HUES64 (cell line): ENCODE measurements at regions not wholly inside any gene's neighbourhood (a gene's known extent, or its start where the extent isn't known, plus 50 kb on each side); places are given as distances from the start of the nearest gene placed in this dataset.
"Not testable (repeated sequence)": the region's sequence is repeated elsewhere in the genome, so short reads cannot be mapped to it uniquely, and the experiment has no call there.

Experiments used
- H3K27ac ChIP-seq: 2 replicates; pipeline ENCODE4 v1.7.0; 2013; ENCODE audit warnings: low read depth, low read length, inconsistent platforms
- H3K27me3 ChIP-seq: 2 replicates; pipeline ENCODE4 v1.6.1; 2013; ENCODE audit warnings: mild to moderate bottlenecking, low read length; ENCODE audit not compliant: insufficient read depth
- H3K36me3 ChIP-seq: 2 replicates; pipeline ENCODE4 v1.6.1; 2013; ENCODE audit warnings: mild to moderate bottlenecking, low read length; ENCODE audit not compliant: insufficient read depth
- H3K4me1 ChIP-seq: 2 replicates; pipeline ENCODE4 v1.6.1; 2013; ENCODE audit warnings: mild to moderate bottlenecking, low read length, moderate library complexity; ENCODE audit not compliant: insufficient read depth
- H3K4me3 ChIP-seq: 2 replicates; pipeline ENCODE4 v1.5.1; 2013; ENCODE audit warnings: mild to moderate bottlenecking, low read length, moderate library complexity
- H3K9ac ChIP-seq: 2 replicates; pipeline ENCODE4 v1.6.1; 2013; ENCODE audit warnings: mild to moderate bottlenecking, low read depth, low read length
- H3K9me3 ChIP-seq: 2 replicates; pipeline ENCODE4 v1.6.1; 2013; ENCODE audit warnings: low read depth, low read length; ENCODE audit not compliant: insufficient read depth
- WGBS: fragments of 150-250, 120-280 bp; methylation state at CpG from one replicate; pipeline ENCODE4 v1.1.7; 2013; ENCODE audit warnings: missing lambda C conversion rate; 5-methylcytosine and 5-hydroxymethylcytosine counted together

DNA sequence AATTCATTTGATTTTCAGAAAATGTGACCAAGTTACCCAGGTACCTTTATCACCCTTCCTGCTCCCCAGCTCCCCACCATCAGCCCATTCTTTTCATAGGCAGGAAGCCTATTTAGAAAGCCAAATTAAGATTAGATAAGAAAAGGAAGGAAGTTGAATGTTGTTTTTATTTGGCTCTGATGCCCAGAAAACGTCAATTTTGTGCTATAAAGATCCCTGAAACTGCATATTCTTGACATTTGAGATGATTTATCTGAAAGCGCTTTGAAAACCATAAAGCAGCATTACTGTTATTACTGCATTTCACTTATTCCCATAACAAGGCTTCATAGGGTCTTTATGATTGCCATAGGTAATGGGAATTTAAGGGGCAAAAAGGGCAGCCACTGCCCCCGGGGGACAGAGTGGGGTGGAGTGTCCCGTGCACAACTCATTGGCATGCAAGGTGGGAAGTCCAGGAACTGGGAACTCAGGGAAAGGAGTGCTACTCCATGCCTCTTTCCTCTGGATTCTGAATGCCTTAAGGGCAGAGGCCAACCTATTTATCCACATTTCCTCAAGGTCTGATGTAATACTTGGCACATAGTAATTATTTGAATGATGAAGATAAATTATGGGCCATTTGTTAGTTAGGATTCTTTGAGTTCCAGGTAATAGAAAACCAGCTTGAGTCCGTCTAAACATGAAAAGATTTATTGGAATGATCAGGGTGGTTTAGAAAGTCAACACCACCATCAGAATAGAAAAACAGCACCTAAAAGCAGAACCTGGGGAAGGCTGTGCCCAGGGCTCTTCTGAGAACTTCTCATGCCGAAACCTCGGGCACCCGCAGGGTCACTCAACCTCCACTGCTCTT is 100.6 kb upstream of the ELMO1 start:
- Histone ChIP-seq H3K4me1 (0 out of 2 replicates have a peak, but pooled peaks cover 7% of the 10 kb centered on the region), H3K9me3 (no peaks in the 10 kb centered on the region), H3K4me3 (no peak overlapping the region), H3K27me3 (no peaks in the 10 kb centered on the region), H3K27ac (no peak overlapping the region), H3K9ac (no peak overlapping the region), H3K36me3 (no peaks in the 10 kb centered on the region)
- 93% methylated on average over 8 of the region's 8 CpGs for WGBS

DNA sequence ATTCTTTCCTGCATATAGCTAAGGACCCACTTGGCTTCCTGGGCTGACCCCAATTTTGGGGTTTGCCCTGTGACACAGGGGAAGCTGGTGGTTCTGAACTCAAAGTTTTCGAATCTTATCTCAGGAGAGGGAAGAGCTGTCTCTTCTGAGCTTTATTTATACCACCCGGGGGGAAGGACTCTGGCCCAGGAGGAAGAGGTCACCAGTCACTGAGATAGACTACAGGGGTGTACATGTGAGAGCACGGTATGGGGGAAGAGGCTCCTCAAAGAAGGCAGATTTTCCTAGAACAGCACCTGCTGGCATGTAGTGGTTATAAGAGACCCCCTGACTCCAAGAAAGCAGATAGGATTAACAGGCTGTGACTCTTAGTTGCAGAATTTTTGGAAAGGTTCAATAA is 101.8 kb upstream of the ELMO1 start:
- Histone ChIP-seq H3K36me3 (no peaks in the 10 kb centered on the region), H3K9ac (no peak overlapping the region), H3K27me3 (no peaks in the 10 kb centered on the region), H3K9me3 (no peaks in the 10 kb centered on the region), H3K4me3 (no peak overlapping the region), H3K27ac (no peak overlapping the region), H3K4me1 (0 out of 2 replicates have a peak, but pooled peaks cover 7% of the 10 kb centered on the region)
- WGBS: 93% methylated on average over 3 of the region's 3 CpGs

GRCh38 chr7:37550872-37551271 is 102.2 kb upstream of the ELMO1 start:
- Histone ChIP-seq H3K4me1 (0 out of 2 replicates have a peak, but pooled peaks cover 7% of the 10 kb centered on the region), H3K4me3 (no peak overlapping the region), H3K27me3 (no peaks in the 10 kb centered on the region), H3K36me3 (no peaks in the 10 kb centered on the region), H3K27ac (no peak overlapping the region), H3K9me3 (no peaks in the 10 kb centered on the region), H3K9ac (no peak overlapping the region)
- 89% methylated on average over 2 of the region's 2 CpGs for WGBS

- Histone ChIP-seq H3K4me1 (0 out of 2 replicates have a peak, but pooled peaks cover 7% of the 10 kb centered on the region), H3K27ac (no peak overlapping the region), H3K4me3 (no peak overlapping the region), H3K9me3 (no peaks in the 10 kb centered on the region), H3K36me3 (no peaks in the 10 kb centered on the region), H3K9ac (no peak overlapping the region), H3K27me3 (no peaks in the 10 kb centered on the region)
- 71% methylated on average over 4 of the region's 4 CpGs for WGBS
Measured at GRCh38 chr7:37552030-37552429, 103.4 kb upstream of the ELMO1 start.

DNA sequence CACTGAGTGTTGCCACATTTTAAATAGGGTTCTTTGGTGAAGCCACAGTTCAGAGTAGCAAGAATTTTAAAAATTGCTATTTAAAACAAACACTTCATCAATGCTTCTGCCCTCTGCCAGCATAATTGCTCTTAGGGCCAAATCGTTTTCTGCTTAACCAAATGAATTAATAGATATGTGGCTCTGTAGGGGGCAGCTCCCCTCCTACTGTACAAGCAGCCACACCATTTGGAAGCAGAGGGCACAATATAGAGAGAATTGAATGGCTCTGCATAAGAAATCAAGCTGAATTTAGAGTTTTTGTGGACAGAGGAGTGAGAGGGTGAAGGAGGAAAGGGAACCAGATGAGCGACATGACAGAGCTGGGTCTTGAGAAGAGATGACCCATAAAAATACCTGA is 103.8 kb upstream of the ELMO1 start:
- H3K27ac ChIP-seq, H3K27me3 ChIP-seq, H3K9me3 ChIP-seq, H3K4me3 ChIP-seq, H3K9ac ChIP-seq, H3K4me1 ChIP-seq, H3K36me3 ChIP-seq: not testable (repeated sequence)
- 43% methylated on average over 2 of the region's 2 CpGs for WGBS

- Histone ChIP-seq H3K27me3 (no peaks in the 10 kb centered on the region), H3K9ac (no peak overlapping the region), H3K27ac (no peak overlapping the region), H3K4me1 (0 out of 2 replicates have a peak, but pooled peaks cover 7% of the 10 kb centered on the region), H3K36me3 (no peaks in the 10 kb centered on the region), H3K9me3 (no peaks in the 10 kb centered on the region), H3K4me3 (no peak overlapping the region)
Measured at GRCh38 chr7:37555528-37555927, 106.9 kb upstream of the ELMO1 start.

DNA sequence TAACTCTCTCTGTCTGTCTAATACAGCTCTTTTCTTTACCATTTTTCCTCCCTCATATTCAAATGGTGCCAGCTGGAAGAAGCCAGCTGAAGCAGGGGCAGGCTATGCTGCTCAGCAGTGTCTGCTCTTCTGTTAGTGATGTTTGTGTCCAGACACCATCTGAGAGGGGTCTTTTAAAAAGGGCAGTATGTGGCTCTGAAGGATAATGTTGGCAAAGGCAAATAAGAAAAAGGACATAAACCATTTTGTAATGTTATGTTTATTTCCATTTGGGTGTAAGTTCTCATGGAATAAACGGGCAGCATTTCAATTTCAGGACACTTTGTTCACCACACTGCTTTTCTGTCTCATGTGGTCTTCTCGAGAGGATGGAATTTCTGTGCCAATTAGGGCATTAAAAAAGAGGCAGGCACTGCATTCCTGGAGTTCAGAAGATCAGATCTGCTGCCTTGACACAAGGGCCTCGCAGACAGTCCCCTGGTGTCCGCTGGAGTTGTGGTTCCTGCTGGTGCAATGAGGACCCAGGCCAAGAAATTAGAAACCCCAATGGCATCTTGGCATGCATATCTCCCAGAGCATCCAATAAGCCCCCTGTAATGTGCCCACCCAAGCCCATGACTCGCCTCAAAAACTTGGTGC is 109.0 kb upstream of the ELMO1 start:
- Histone ChIP-seq H3K4me1 (no peaks in the 10 kb centered on the region), H3K27me3 (no peaks in the 10 kb centered on the region), H3K4me3 (no peak overlapping the region), H3K9me3 (no peaks in the 10 kb centered on the region), H3K9ac (no peak overlapping the region), H3K27ac (no peak overlapping the region), H3K36me3 (no peaks in the 10 kb centered on the region)
- WGBS: 91% methylated on average over 5 of the region's 5 CpGs

DNA sequence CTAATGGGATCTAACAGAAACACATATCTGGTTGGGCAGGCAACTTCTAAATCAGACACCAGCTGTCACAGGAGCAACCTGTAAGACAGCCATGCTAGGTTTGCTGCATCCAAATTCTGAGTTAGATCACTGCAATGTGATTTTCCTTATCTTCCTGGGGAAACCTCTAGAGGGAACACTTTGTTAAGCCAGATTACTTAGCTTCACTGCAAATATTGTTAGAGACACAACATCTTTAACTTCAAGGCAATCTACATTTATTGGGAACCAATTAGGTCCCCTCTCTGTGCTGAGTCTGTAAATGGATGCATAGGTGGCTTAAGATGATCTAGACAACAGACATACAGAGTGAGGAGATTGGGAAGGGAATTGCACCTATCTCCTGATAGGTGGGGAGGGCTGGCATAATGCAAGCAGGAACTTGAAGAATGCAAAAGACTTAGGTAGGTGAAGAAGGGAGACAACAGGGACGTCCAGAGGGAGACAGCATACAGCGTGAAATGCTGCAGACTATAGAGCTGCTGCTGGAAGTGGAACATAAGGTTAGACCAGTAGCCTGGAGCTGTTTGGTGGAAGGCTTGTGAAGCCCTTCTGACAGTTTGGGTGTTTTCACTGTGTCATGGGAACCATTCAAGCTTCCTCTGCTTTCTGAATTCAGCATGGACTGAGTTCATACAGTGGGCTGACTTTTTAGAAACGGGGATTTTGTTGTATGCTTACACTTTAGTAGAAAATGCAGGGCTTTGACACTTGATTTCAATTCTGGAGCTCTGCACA is 109.8 kb upstream of the ELMO1 start:
- Histone ChIP-seq H3K9ac (no peak overlapping the region), H3K4me1 (no peaks in the 10 kb centered on the region), H3K27ac (no peak overlapping the region), H3K4me3 (no peak overlapping the region), H3K9me3 (no peaks in the 10 kb centered on the region), H3K27me3 (no peaks in the 10 kb centered on the region), H3K36me3 (no peaks in the 10 kb centered on the region)
- 74% methylated on average over 3 of the region's 3 CpGs for WGBS

GRCh38 chr7:37570145-37570544 is 113.4 kb upstream of the GPR141 start:
- H3K4me1 ChIP-seq: no peaks in the 10 kb centered on the region
- H3K9ac ChIP-seq: no peak overlapping the region
- 96% methylated on average over 6 of the region's 6 CpGs for WGBS
- H3K27ac ChIP-seq: no peak overlapping the region
- no peak overlapping the region for H3K4me3 ChIP-seq
- H3K27me3 ChIP-seq: no peaks in the 10 kb centered on the region
- H3K36me3 ChIP-seq: no peaks in the 10 kb centered on the region
- H3K9me3 ChIP-seq: no peaks in the 10 kb centered on the region

- Histone ChIP-seq H3K4me3 (no peak overlapping the region), H3K27ac (no peak overlapping the region), H3K4me1 (no peaks in the 10 kb centered on the region), H3K27me3 (no peaks in the 10 kb centered on the region), H3K9me3 (no peaks in the 10 kb centered on the region), H3K36me3 (no peaks in the 10 kb centered on the region), H3K9ac (no peak overlapping the region)
- WGBS: 86% methylated on average over 3 of the region's 3 CpGs
Measured at GRCh38 chr7:37571806-37572205, 111.8 kb upstream of the GPR141 start.

DNA sequence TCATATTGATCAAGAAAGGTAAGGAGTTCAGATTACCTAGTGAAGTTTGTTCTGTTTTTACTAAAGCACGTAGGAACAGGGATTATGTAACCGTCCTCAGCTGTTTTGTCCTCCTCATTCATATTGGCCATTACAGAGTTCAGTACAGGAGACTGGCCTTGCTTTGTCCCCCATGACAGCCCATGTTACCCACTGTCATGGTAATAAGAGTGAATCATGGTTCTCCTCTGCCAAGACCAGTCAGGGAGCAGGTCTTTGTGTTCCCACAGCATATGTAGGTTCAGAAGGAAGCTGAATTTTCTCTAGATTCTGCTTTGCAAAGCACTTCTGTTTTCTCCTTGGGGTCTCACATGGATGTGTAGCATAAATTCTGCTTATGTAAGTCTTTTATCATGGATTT is 106.2 kb upstream of the GPR141 start:
- no peaks in the 10 kb centered on the region for H3K9me3 ChIP-seq
- no peaks in the 10 kb centered on the region for H3K27me3 ChIP-seq
- H3K36me3 ChIP-seq: no peaks in the 10 kb centered on the region
- H3K9ac ChIP-seq: no peak overlapping the region
- no peak overlapping the region for H3K4me3 ChIP-seq
- WGBS: 95% methylated on average over 2 of the region's 2 CpGs
- H3K4me1 ChIP-seq: peaks cover 8% of the 10 kb centered on the region
- H3K27ac ChIP-seq: peak overlapping the region; percentile 17; the same call in 1 of the 2 replicates
